GM18508 (cell line): ENCODE measurements at regions not wholly inside any gene's neighbourhood (a gene's known extent, or its start where the extent isn't known, plus 50 kb on each side); places are given as distances from the start of the nearest gene placed in this dataset.
A peak's percentile ranks its signal among the peaks of the same experiment; 100 is the strongest.

ENCODE experiments used
- ATAC-seq: cut with Tn5 transposase; IDR thresholded peaks from one replicate; pipeline ENCODE4 v1.9.1; 2021; ENCODE audit warnings: moderate number of reproducible peaks; ENCODE audit not compliant: insufficient read depth, unreplicated experiment

DNA sequence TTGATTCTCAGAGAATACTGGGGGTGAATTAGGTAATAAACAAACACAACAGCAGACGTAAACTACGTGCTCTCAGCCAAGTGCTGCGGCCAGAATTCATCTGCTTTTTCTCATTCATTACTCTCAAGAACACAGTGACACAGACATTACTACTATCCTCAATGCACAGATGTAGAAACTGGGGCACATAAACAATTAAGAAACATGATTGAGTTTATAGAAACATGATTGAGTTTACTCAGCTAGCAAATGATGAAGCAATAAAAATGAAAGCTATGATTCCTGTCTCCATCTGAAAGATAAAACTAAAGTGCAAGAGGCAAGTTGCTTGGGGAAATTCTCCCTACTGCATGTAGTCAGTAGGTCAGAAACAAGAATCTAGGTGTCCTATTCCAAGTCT, 140.5 kb downstream of the IFI44 start:
- ATAC-seq, result no peak

DNA sequence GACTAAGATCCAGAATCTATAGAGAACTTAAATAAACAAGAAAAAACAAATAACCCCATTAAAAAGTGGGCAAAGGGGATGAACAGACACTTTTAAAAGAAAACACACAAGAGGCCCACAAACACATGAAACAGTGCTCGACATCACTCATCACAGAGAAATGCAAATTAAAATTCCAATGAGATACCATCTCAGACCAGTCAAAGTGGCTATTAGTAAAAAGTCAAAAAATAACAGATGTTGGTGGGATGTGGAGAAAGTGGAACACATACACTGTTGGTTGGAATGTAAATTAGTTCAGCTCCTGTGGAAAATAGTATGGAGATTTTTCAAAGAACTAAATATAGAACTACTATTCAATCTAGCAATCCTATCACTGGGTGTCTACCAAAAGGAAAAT, 143.1 kb downstream of the IFI44 start:
- ATAC-seq, result no peak

DNA sequence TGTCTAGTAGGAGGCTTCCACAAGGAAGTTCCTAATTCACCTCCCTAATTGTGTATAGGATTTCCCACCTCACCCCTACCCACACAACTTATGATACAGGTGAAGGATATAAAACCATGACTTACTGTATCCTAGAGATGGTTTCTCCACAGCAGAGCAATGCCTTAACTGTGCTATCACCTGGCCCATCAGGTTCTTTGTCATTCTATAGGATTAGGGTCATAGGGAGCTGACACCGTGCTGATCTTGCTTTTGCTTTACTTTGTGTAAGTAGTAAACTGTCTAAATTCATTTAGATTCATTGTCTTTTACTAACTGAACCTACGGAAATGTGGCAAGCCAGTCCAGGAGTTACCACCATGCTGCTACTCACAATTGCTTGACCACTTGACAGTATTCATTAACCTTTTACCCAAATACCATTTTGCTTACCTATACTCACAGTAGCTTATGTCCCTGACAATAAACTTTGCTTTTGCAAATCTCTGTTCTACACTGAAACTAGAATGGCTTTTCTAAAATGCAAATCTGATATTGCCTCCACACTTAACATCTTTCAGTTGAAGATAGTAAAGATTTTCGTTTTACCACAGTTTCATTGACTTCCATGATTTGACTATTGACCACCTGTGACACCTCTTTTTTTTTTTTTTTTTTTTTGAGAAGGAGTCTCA, 147.6 kb downstream of the IFI44 start:
- no peak for ATAC-seq

DNA sequence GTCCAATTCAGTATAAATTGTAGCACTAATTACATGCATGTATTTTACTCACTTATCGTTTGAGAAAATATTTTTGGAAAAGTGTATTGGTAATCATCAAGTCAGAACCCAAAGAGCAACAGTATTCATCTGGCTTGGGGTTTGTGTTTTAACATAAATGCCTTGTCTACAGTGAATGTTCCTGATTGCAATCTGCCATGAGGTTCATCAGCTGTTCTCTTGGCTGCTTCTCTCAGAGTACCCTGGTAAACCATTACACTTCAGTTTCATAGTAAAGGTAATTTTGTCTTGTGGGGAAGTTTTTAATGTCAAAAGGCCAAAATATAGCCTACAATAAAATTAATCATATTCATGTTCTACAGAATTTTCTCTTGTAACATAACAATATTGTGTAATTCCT, 150.3 kb downstream of the IFI44 start:
- ATAC-seq, result no peak

DNA sequence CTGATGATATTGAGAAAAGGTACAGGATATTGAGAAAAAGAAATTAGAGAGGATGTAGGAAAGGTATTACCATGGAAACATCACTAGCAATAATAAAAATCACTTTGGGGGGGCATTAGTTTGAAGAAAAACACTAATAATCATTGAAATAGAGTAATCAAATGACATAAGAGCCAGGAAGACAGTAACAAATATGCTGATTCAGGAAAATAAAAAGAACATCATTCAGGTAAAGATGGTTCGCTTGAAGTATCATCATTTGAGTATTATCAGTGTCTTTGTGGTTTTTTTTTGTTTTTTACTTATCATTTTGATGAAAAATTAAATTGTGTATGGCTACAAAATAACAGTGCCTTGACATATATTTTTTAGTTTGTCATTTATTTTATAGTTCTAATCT, 164.5 kb downstream of the IFI44 start:
- ATAC-seq, result no peak

DNA sequence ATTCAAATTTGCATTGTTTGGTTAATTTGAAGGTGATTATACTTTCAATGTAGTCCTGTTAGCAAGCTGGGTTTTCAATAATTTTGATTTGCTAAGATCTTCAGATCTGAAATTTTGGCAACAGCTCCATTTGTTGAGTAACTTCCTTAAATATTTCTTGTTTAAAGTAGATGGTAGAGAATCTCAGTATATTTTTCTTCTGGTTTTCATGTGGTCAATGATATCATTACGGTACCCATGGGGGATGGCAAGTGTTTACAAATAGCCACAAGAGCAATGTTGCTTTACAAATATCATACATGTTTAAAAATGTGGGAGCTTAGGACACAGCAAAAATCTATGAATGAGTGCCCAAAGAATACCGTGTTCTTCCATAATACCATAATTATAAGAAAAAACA, 175.9 kb downstream of the IFI44 start:
- ATAC-seq, result no peak

DNA sequence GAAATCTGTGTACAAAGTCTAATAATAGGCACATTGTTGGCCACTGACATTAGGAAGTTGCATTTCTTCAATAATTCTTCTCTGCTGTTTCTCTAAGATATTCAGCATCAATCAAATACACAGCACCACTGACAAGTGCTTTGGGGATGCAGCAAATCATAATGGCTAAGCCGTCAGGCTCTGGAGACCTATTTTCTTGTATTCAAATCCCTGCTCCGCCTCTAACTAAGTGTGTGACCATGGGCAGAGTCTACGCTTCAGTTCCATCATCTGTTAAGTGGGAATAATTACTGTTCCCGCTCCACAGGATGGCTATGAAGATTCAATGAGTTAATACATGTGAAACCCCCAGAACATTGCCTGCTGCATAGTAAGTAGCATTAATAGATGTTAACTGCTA, 176.9 kb downstream of the ADGRL4 start:
- no peak for ATAC-seq

DNA sequence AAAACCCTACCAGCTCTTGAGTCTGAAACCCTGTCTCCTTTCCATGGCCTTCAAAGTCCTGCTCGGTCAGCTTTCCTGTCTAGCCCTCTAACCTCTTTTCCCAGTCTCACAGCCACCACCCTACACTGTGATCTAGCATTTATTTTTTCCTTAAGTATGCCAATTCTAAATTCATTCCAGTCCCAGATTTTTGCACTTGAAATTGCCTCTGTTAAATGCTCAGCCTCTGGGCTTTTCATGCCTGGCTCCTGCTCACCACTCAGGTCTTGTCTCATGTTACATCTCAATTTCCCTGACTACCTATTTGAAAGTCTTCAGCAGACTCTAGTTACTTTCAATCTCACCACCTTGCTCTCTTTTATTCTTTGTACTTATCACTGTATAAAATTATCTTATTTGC, 176.2 kb downstream of the ADGRL4 start:
- ATAC-seq, result no peak

DNA sequence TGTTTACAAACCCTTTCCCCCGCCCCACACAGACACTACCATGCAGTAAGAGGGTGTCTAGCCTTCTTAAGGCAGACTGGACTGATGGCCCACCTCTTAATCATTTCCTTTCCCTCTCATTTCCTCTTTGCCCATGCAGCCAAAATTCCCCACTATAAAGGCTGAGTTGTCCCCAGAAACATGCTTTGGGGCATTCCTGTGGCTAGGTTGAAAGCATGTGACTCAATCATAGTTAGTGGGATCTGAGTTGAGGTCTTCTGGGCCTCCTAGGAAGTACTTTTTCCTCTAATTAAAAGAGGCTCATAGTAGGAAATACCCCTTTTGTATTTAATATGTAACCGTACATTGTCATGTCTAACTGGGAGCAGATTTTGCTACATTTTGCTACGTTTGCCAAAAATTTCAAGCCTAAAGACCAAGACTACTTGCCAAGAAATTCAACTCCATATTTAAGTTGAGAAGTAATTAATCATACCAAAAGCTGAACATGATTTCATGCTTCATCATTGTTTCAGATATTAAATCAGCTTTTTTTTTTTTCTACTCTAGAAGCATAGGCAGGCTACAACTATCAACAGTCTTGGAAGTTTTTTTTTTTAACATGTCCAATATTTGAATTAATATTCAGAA, 174.7 kb downstream of the ADGRL4 start:
- peak; percentile 51 for ATAC-seq

DNA sequence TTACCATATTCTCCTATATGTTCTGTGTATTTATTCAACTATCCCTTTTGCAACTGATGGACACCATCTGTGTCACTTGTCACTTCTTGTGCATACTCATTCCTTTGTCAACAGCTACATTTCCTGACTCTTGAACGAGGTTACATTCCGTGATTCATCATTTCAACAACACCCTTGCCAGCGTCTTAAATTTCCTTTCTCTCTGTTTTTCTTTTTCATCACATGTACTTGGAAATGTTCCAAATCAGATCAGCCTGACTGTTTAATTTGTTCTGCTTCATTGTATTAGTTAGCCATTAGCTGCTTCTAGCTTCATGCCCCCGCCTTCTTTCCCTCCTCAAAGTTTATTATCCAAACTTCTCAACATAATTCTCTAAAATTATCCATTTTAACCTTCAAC, 173.0 kb downstream of the ADGRL4 start:
- ATAC-seq, result no peak

DNA sequence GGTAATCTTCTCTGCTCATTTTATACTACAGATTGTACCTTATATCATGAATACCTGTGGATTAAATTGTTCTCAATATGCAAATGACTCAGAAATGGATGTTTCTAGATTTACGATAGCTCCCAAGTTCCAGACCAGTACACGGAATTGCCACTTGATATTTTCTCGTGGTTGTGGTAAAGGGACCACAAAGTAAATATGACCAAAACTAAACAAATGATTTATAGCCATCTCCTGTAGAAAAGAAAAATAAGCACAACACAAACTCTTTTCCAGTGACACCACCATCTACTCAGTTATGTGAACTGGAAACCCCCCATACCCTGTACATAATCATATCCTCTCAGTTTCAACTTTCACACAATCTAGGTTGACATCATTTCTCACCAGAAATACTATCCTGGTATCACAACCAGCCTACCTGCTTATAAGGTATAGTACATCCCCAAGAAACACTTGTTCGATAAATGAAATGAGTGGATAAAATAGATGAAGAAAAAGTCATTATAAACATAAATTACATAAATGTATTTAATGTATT, 172.3 kb downstream of the ADGRL4 start:
- ATAC-seq, result peak; percentile 54

DNA sequence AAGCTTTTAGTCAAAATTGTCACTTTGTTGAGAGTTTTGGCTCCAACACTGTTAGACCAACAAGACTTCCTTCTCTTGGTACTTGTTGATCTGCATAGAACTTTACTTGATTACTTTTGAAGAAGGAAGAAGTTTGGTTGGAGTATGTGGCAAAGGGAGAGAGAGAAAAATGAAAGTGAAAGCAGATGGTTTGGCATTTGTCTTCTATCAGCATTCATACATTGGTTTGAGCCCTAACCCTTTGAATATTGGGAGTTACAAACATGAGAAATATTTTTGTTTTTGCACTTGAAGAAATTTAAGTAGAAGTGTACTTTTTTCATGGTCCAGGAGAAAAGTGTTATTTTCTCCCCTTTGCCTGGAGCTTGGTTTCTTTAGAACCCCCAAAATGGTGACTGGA, 169.8 kb downstream of the ADGRL4 start:
- no peak for ATAC-seq

DNA sequence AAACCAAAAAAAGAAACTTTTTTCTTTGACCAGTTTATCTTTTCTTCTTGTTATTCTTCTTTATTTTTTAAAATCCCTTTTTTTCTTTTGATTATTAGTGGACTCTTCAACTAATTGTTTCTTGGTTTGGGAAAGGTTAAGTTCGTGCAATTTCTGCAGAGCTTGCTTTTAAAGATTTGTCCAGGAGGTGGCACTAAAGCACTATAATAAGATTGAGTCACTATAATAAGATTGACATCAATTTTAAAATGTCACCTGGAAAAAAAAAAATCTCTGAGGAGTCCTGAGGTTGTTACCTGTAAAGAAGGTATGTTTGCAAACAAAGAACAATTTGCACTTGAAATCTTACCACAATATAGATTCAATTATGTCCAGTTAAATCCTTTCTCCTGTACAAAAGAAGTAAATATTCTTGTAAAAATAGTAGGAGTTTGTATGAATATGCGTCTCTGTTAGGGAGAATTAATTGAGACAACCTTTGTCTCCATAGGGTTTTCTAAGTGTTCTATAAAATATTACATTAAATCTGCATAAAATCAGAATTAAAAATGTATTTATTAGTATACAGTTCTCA, 166.7 kb downstream of the ADGRL4 start:
- ATAC-seq, result peak; percentile 48
